Esophagus squamous epithelium (tissue), 5 donors: ENCODE measurements at regions not wholly inside any gene's neighbourhood (a gene's known extent, or its start where the extent isn't known, plus 50 kb on each side); places are given as distances from the start of the nearest gene placed in this dataset.
A peak's percentile ranks its signal among the peaks of the same experiment; 100 is the strongest.

Experiments
- DNase-seq: peaks from one replicate; lab custom pipeline; 2025; lab: John Stamatoyannopoulos, UW
- H3K27ac ChIP-seq, 4 donors: fragments of 200-600 bp; sonication (generic); one replicate each; pipeline ENCODE4 v1.5.1; 2016 to 2019; ENCODE audit warnings: mild to moderate bottlenecking in 1 of 4
- H3K27me3 ChIP-seq, 4 donors: fragments of 200-600 bp; sonication (generic); 1 replicate in 3 of 4; 2 replicates in 1 of 4; pipeline versions ENCODE4 v1.5.1 to v1.6.0; 2017 to 2021; ENCODE audit warnings: antibody characterized with exemption in 1 of 4
- H3K36me3 ChIP-seq, 3 donors: fragments of 200-600 bp; sonication (generic); one replicate each; pipeline ENCODE4 v1.5.1; 2016 to 2019
- H3K4me1 ChIP-seq, 3 donors: fragments of 200-600 bp; sonication (generic); one replicate each; pipeline ENCODE4 v1.5.1; 2017 to 2019
- H3K4me3 ChIP-seq, 4 donors: fragments of 200-600 bp; sonication (generic); 1 replicate in 3 of 4; 2 replicates in 1 of 4; pipeline ENCODE4 v1.5.1; 2016 to 2019; ENCODE audit warnings: mild to moderate bottlenecking in 2 of 4, moderate library complexity in 1 of 4
- H3K9me3 ChIP-seq, 3 donors: fragments of 200-600 bp; sonication (generic); one replicate each; pipeline ENCODE4 v1.5.1; 2016 to 2019
- POLR2A ChIP-seq, 4 donors: fragments of 450-650 bp; IDR thresholded peaks; one replicate each; pipeline ENCODE4 v1.6.1; 2017; ENCODE audit warnings: antibody characterized with exemption in 4 of 4, mild to moderate bottlenecking in 4 of 4, moderate library complexity in 3 of 4
- WGBS, 2 donors: methylation state at CpG; one replicate each; pipeline ENCODE4 v1.1.5; 2018; 5-methylcytosine and 5-hydroxymethylcytosine counted together
- intact Hi-C: fragments of 100-400 bp; cut with DNase I; formaldehyde crosslinking; loops from one replicate; pipeline ENCODE4 v1.15.0; 2022
- TF ChIP-seq, protein P1 (sequence below), 6 experiments: fragments of 450-650 bp in 4 of 6; fragments of 200-600 bp in 2 of 6; sonication (generic) in 2 of 6; IDR thresholded peaks; one replicate each; pipeline ENCODE4 v1.5.1; 2016 to 2019; ENCODE audit warnings: antibody characterized with exemption in 6 of 6, mild to moderate bottlenecking in 4 of 6, moderate library complexity in 4 of 6
- donor health status: DM: yes; HTN: yes; CAD: no.

DNA sequence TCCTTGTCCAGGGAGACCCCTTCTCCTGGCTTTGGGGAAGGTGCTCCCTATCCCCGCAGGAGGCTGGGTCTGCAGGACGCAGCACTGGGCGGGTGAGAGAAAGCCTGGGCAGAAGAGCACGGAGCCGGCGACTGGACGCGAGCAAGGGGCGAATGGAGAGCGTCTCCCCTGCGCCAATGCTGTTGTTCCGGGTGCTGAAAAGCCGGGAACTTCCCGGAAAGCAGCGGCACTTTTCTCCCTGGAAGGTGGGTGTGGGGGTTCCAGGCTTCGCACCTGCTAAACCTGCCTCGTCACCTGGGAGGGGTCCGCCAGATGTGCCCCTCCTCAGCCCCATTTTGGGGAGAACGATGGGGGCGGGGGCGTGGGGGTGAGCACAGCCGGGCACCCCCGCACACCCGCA is 417.1 kb upstream of the TMTC1 start:
- peak overlapping the region; percentile 22 to 63 (median 40) for H3K4me3 ChIP-seq
- TF ChIP-seq POLR2A (IDR thresholded peaks at IDR 0.05), result no peak
- TF ChIP-seq, protein P1, sequence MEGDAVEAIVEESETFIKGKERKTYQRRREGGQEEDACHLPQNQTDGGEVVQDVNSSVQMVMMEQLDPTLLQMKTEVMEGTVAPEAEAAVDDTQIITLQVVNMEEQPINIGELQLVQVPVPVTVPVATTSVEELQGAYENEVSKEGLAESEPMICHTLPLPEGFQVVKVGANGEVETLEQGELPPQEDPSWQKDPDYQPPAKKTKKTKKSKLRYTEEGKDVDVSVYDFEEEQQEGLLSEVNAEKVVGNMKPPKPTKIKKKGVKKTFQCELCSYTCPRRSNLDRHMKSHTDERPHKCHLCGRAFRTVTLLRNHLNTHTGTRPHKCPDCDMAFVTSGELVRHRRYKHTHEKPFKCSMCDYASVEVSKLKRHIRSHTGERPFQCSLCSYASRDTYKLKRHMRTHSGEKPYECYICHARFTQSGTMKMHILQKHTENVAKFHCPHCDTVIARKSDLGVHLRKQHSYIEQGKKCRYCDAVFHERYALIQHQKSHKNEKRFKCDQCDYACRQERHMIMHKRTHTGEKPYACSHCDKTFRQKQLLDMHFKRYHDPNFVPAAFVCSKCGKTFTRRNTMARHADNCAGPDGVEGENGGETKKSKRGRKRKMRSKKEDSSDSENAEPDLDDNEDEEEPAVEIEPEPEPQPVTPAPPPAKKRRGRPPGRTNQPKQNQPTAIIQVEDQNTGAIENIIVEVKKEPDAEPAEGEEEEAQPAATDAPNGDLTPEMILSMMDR (IDR thresholded peaks at IDR 0.05), result no peak
- H3K27me3 ChIP-seq, result peaks cover 0 to 40% (median 0%) of the 10 kb centered on the region in 4 donors
- 0 to 20% methylated on average over 3 to 7 of the region's 24 CpGs for WGBS, 2 donors
- no peaks in the 10 kb centered on the region for H3K9me3 ChIP-seq
- H3K4me1 ChIP-seq, result peaks cover 5 to 15% (median 6%) of the 10 kb centered on the region in 3 donors
- intact Hi-C loops, result no loop called here
- DNase-seq, result no peak
- H3K27ac ChIP-seq, result no peak overlapping the region
- no peaks in the 10 kb centered on the region for H3K36me3 ChIP-seq

- Histone ChIP-seq H3K27me3 (peaks cover 0 to 28% (median 0%) of the 10 kb centered on the region in 4 donors), H3K9me3 (no peaks in the 10 kb centered on the region), H3K4me3 (no peak overlapping the region), H3K27ac (no peak overlapping the region), H3K4me1 (peaks cover 5 to 15% (median 6%) of the 10 kb centered on the region in 3 donors), H3K36me3 (no peaks in the 10 kb centered on the region)
- 42% methylated on average over 6 of the region's 6 CpGs for WGBS, 2 donors
- intact Hi-C loops, result no loop called here
- DNase-seq, result no peak
- TF ChIP-seq POLR2A (IDR thresholded peaks at IDR 0.05), result no peak
- TF ChIP-seq, protein P1 (IDR thresholded peaks at IDR 0.05), result no peak
Observed at GRCh38 chr12:30197392-30198057, 413.8 kb upstream of the TMTC1 start.

GRCh38 chr12:30191696-30192455 is 408.1 kb upstream of the TMTC1 start:
- no peaks in the 10 kb centered on the region for H3K4me1 ChIP-seq
- 61 to 71% methylated on average over 3 of the region's 3 CpGs for WGBS, 2 donors

DNA sequence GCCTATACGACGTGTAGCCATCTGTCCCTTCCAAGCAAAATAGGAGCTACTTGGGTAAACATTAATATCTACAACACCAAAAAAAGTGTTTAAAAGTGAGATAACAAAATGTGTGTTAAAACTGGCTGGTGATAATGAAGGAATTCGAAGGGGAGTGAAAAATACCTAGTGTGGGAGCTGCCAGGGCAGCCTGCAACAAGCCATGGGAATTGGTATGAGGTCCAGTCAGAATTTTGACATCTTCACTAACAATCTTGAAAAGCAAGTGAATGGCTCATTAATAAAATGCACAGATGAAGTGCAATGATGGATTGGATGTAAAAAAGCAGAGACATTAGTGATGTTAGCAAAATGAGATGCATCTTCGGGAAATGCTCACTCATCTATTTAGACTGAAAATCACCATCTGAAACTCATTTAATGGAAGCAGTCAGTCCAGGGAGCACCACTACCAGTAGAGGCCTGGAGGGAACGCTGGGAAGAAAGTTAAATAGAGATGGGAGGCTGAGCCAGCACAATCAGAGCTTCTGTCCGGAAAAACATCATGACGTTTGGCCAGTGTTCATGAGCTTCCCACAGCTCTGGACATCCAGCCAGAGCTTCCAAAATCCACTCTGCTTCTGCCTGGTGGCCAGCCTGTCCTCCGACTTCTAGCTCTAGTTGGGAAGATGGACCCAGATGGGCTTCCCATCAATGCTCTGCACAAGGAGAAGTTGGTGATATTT is 405.0 kb upstream of the TMTC1 start:
- WGBS, 2 donors, result 68 to 77% methylated on average over 8 of the region's 8 CpGs
- H3K36me3 ChIP-seq, result no peaks in the 10 kb centered on the region
- no peak overlapping the region for H3K4me3 ChIP-seq
- H3K27me3 ChIP-seq, result no peaks in the 10 kb centered on the region
- no peaks in the 10 kb centered on the region for H3K4me1 ChIP-seq
- no peak for DNase-seq
- H3K27ac ChIP-seq, result no peak overlapping the region
- H3K9me3 ChIP-seq, result no peaks in the 10 kb centered on the region
- TF ChIP-seq, protein P1 (IDR thresholded peaks at IDR 0.05), result no peak
- TF ChIP-seq POLR2A (IDR thresholded peaks at IDR 0.05), result no peak
- intact Hi-C loops, result no loop called here

More at GRCh38 chr12:30191696-30192455, 408.1 kb upstream of the TMTC1 start:
- Histone ChIP-seq H3K9me3 (no peaks in the 10 kb centered on the region), H3K36me3 (no peaks in the 10 kb centered on the region), H3K27ac (no peak overlapping the region), H3K4me3 (no peak overlapping the region), H3K27me3 (no peaks in the 10 kb centered on the region)
- TF ChIP-seq POLR2A (IDR thresholded peaks at IDR 0.05), result no peak
- TF ChIP-seq, protein P1 (IDR thresholded peaks at IDR 0.05), result no peak
- intact Hi-C loops, result no loop called here
- no peak for DNase-seq
